NCI-H82 treated with DMSO at 0.1 percent for 48 hours (cell line): ENCODE measurements at regions not wholly inside any gene's neighbourhood (a gene's known extent, or its start where the extent isn't known, plus 50 kb on each side); places are given as distances from the start of the nearest gene placed in this dataset.

Experiments used
- DNase-seq: peaks from one replicate; lab custom pipeline; 2025; ENCODE audit not compliant: unreplicated experiment; lab: John Stamatoyannopoulos, UW

- no peak for DNase-seq
Measured at GRCh38 chr4:158010361-158010760, 162.5 kb downstream of the GASK1B start.

- no peak for DNase-seq
Measured at GRCh38 chr4:158008551-158009218, 164.1 kb downstream of the GASK1B start.

GRCh38 chr4:158007566-158007965 lies 165.3 kb downstream of the GASK1B start:
- DNase-seq: no peak

GRCh38 chr4:158006990-158007389 lies 165.8 kb downstream of the GASK1B start:
- DNase-seq: no peak

GRCh38 chr4:158005021-158005420 lies 167.8 kb downstream of the GASK1B start:
- DNase-seq: no peak

GRCh38 chr4:158004101-158004500 lies 168.7 kb downstream of the GASK1B start:
- DNase-seq: no peak

GRCh38 chr4:158003212-158003611 lies 169.6 kb downstream of the GASK1B start:
- DNase-seq: no peak

- DNase-seq: no peak
Measured at GRCh38 chr4:158002173-158002572, 170.7 kb downstream of the GASK1B start.

- no peak for DNase-seq
Measured at GRCh38 chr4:158001756-158002155, 171.1 kb downstream of the GASK1B start.

GRCh38 chr4:157999723-158000122 lies 173.1 kb downstream of the GASK1B start:
- no peak for DNase-seq

- no peak for DNase-seq
Measured at GRCh38 chr4:157997296-157997695, 175.5 kb downstream of the GASK1B start.

- no peak for DNase-seq
Measured at GRCh38 chr4:157996061-157997028, 176.5 kb downstream of the GASK1B start.

GRCh38 chr4:157994863-157995262 lies 178.0 kb downstream of the GASK1B start:
- no peak for DNase-seq

- DNase-seq: no peak
Measured at GRCh38 chr4:157992948-157993839, 179.6 kb downstream of the GASK1B start.

GRCh38 chr4:157992038-157992705 lies 180.7 kb downstream of the GASK1B start:
- DNase-seq: peak; percentile 20

- DNase-seq: no peak
Measured at GRCh38 chr4:157988641-157989040, 184.2 kb downstream of the GASK1B start.

- DNase-seq: no peak
Measured at GRCh38 chr4:157984285-157984911, 188.4 kb downstream of the GASK1B start.

- no peak for DNase-seq
Measured at GRCh38 chr4:157983300-157983699, 189.5 kb downstream of the GASK1B start.

- no peak for DNase-seq
Measured at GRCh38 chr4:157980158-157980557, 192.7 kb downstream of the GASK1B start.

- peak; percentile 51 for DNase-seq
Measured at GRCh38 chr4:157978680-157979361, 194.0 kb downstream of the GASK1B start.
